GM19025 (cell line): ENCODE measurements at regions not wholly inside any gene's neighbourhood (a gene's known extent, or its start where the extent isn't known, plus 50 kb on each side); places are given as distances from the start of the nearest gene placed in this dataset.

Source experiments
- ATAC-seq: cut with Tn5 transposase; IDR thresholded peaks from one replicate; pipeline ENCODE4 v1.9.1; 2021; ENCODE audit warnings: mild to moderate bottlenecking, low read depth, moderate library complexity; ENCODE audit not compliant: unreplicated experiment

DNA sequence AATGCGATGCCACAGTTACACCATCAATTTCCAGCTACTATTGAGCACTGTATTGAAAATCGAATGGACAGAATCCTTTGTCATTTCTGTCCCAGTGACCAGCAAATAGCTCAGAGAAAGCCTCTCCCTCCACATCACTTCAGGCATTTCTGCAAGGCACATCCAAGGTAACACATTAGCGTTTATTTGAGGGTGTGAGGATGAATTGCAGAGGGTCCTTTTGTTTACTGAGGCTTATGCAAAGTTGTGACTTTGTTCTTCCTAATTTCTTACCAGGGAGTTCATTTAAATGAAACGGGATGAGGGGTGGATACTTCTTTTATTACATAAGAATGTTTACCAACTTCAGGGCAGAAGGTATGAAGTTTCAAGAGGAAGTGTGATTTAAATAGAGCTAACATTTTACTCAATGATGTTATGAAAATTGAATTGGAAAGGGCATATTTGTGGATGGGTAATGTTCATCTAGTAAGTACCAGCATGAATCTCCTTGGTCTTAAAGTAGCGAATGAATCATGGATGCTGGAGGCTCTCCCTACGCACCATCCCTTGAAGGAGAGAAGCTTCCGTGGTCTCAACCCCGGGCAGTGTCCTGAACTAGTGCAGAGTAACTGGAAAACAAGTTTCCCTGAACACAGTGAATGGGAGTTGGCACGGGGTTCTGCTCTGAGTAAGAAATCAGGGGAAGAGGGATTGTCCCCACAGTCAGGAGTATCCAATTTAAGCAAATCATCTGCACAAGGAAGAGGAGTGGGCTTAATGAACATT, 756.5 kb downstream of the GALR1 start:
- no peak for ATAC-seq

GRCh38 chr18:78006774-78007260, 757.2 kb downstream of the GALR1 start:
- no peak for ATAC-seq

DNA sequence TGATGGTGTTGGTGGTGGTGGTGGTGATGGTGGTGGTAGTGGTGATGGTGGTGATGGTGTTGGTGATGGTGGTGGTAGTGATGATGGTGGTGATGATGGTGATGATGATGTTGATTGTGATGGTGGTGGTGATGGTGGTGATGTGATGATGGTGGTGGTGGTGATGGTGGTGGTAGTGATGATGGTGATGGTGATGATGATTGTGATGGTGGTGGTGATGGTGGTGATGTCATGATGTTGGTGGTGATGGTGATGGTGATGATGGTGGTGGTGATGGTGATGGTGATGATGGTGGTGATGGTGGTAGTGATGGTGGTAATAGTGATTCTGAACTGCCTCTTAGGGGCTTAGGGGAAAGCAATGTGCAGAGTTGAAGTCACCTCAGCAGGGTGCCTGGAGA, 760.7 kb downstream of the GALR1 start:
- ATAC-seq, result no peak

- no peak for ATAC-seq
These were observed 768.2 kb downstream of the GALR1 start for GRCh38 chr18:78017869-78018268.

DNA sequence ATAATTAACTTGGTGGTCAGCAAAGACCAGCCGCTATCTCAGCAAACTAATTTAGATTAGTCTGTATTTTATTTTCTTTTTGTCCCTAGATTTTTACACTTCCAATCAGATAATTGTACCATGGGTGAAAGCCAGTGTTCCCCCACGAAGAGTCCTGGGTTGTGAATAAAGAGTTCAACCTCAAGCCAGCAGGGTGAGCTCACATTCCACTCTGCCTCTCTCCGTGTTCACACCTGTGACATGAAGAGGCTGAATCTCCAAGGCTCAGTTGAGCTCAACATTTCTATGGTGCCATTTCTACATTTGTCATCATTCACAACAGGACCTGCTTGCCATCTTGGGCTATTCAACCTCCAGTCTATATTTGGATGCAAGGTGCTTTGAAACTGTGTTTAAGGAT, 771.5 kb downstream of the GALR1 start:
- ATAC-seq, result no peak

GRCh38 chr18:78031589-78031988, 781.9 kb downstream of the GALR1 start:
- ATAC-seq, result no peak

- ATAC-seq, result no peak
These were observed 782.3 kb downstream of the GALR1 start for GRCh38 chr18:78031991-78032390.

- ATAC-seq, result no peak
These were observed 782.9 kb downstream of the GALR1 start for GRCh38 chr18:78032574-78032973.

DNA sequence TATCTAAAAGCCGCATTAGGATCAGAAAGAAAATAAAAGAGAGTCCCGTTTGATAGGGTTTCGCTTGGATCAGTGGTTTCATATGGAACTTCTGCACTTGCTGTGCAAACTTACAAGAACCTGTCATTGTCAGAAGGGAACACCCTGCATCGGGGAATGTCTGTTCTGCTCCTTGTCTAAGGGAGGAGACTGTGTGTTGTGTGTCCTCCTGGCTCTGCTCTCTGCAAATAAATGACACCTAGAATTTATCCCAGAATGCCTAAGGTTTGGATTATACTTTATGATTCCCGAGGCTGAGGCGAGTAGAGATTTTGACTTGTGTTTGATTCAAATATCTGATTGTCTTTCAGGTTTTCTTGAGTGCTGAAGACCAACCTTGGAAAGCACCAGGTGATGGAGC, 785.1 kb downstream of the GALR1 start:
- no peak for ATAC-seq

DNA sequence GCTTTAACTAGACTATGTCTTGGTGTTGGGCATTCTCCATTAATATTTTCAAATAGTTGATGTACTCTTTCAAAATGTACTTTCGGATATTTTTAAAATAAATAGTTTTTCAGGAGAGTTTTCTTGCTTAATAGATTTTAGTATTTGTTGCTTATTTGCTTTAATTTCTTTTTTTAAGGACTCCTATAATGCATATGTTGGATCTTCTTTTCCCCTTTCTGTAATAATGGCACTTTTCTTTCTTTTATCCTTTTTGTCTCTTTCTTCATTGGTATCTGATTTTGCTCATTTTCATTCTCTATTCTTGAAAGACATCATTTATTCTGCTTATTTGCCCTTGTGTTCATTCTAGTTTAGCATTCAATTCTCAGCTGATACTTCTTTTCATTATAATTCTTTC, 791.6 kb downstream of the GALR1 start:
- ATAC-seq, result no peak

DNA sequence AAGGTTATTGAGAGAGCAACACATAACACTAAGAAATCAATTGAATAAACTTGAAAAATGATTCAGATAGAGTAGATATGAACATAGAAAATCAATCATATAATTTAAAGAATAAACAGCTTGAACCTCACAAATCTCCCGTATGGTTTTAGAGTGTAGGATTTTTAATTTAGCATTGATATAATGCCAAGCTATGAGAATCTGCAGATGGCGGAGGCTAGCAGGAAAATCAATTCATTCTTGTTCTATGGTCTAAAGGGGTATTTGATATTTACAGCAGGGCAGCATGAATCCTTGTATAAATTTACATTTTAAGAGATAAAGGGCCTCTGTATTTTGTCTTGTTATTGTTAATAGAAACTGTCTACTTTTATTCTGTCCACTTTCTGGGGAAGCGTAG, 797.0 kb downstream of the GALR1 start:
- ATAC-seq, result no peak

DNA sequence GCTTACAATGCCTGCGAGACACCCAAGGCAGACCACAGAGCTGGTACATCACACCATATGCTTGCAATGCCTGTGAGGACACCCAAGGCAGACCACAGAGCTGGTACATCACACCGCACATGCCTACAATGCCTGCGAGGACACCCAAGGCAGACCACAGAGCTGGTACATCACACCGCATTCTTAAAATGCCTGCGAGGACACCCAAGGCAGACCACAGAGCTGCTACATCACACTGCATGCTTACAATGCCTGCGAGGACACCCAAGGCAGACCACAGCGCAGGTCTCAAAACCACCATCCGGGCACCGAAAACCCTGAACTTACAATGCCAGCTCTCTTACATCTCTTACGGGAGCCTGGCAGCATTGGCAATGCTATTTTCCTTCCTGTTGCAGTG, 799.6 kb downstream of the GALR1 start:
- no peak for ATAC-seq

DNA sequence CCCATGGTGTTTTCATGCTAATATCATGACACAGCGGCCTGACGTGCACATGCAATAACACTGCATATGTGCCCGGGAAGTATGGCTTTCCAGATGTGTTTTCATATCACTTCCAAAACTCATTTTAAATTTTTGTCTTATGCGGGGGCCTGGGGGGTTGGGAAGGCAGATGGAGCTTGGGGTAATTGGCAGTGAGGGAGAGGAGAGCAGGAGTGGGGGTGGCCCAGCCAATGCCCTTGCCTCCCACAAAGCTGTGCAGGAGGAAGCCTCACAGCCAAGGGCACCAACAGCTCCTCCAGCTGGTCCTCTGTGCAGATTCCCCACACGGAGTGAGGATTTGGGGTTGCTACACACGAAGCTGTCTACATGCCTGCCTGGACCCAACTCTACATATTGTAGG, 805.2 kb downstream of the GALR1 start:
- ATAC-seq, result no peak

- ATAC-seq, result no peak
These were observed 806.4 kb downstream of the GALR1 start for GRCh38 chr18:78056011-78056410.

GRCh38 chr18:78069784-78070664, 820.4 kb downstream of the GALR1 start:
- ATAC-seq, result no peak

DNA sequence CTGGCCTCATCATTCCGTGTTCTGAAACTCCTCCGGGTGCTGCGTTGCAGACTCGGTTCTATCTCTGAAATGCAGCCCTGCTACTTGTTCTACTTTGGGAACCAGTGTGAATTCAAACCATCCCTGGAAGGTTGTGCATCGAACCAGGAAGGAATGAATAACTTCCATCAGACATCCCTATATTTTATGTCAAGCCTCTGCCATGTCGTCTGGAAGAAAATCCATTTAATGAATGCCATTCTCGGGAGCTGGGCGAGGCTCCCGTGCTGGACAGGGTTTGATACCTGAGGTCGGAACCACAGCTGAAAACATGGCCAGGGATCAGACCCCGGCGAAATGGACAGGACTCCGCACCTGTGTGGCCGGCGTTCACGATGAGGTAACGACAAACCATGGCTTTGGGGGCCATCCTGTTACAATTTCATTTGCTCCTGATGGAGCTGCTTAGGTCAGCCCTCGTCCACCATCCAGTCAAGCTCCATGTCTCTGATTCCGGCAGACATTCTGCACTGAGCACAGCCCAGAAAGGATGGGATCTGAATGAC, 821.6 kb downstream of the GALR1 start:
- ATAC-seq, result no peak

DNA sequence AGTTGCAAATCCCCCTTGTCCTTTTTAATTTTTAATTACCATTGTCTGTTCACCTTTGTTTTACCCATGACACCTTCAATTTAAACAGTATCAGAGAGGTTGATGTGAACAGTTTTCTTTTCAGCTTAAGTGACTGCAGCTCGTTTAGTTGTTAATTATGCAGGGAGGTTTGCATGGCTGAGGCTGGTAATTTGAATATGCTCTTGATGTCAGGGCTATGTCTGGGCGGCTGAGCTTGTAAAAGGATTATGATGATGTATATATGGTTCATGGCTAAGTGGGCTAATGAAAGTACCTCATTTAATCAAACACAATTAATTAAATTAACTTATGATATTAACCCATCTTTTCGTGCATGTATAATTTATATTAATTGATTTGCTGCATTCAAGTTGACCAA, 822.1 kb downstream of the GALR1 start:
- no peak for ATAC-seq

GRCh38 chr18:78072375-78072774, 822.7 kb downstream of the GALR1 start:
- no peak for ATAC-seq

DNA sequence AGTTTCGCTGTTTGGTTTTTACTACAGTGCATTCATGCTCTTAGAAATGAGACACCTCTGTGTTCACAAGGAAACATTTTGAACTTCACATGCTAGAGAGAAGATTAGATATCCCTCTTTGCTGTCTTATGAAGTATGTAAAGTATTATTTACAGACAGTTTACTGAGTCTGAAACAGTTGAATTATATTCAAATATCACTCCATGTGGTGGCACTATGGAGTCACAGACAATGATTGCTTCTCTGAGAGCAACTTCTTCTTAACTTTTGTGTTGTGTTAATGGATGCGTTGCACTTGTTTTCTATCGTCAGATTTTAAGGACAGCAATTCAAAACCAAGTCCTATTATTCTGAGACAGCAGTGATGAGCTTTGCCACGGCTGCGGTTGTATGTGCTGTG, 823.6 kb downstream of the GALR1 start:
- no peak for ATAC-seq

DNA sequence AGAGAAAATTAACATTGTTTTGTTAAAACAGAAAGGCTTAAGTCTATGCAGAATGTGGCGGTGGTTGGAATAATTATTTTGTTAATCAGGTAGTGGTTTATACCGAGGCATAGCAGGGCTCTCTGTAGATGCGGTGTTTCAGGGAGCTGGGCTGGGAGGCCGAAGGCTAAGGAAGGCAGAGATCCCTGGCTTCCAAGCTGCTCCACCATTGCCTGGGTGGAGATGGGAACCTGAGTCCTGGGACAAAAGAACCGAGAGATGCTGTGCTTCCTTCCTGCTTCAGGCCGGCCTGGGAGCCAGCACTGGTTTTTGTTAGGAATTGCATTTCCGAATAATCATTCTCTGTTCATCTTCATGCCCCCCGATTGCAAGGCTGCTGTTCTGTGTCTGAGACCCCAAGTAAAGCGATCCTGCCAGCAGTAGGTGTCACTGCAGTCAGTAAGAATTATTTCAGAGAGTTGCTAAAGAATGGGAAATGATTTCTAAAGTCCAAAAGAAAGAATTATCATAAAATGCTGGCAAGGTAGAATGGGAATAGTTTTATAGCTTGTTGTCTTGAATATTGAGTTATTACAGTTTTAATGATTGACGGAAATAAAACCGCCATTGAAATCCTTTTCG, 824.9 kb downstream of the GALR1 start:
- ATAC-seq, result no peak

DNA sequence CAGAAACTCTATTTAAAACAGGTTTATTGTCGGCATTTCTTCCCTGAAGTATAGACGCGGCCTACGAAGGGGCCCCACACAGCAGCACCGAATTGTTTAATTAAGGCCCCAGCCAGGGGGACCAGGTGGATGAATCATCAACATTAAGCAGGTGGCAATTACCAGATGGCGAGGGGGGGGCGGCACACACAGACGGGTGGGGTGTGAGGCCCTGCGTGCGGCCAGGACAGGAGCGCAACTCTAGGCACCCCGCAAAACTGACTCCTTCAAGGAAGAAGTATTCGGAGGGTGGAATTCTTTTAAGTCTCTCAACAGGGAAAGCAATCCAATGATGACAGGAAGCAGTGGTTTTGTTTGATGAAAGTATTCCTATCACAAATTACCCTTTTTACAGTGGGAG, 830.4 kb downstream of the GALR1 start:
- ATAC-seq, result no peak
